NCI-H226 (cell line): ENCODE measurements at regions not wholly inside any gene's neighbourhood (a gene's known extent, or its start where the extent isn't known, plus 50 kb on each side); places are given as distances from the start of the nearest gene placed in this dataset.

Source experiments
- DNase-seq: peaks from one replicate; pipeline ENCODE4 v3.0.0-alpha.2; 2015

DNA sequence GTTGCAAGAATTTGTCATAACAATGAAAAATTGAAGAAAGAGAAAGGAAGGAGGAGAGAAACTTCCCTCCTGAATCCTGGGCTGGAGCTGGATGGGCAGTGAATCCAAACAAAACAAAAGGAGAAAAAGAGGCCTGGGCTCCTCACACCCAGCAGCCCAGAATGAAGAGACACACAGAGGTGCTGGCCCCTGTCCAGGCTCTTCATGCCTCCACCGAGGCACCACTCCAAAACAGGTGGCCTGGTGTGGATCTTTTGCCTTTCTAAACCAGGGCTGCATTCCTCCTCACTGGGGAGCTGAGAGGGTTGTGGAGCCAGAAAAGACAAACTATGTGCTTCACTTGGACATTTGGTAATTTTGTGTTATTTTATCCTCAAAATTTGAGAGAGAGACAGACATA lies 76.0 kb downstream of the FAM124B start:
- no peak for DNase-seq

DNA sequence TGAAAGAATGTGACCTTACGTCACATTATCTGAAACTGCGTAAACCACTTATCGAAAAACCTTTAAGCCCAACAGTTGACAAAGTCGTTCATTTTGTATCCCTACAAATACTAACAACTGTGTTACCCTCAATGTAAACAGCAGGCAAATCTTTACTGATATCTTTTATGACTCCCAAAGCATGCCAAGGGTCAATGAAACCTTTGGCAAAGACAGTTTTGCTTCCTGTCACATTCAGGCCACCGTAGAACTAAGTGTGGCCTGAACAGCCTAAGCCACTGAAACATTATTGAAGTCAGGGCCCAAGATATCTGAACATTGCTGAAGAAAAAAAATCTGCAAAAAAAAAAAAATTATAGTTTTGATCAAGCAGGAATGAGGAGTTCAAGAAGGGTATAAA lies 77.3 kb downstream of the FAM124B start:
- no peak for DNase-seq

DNA sequence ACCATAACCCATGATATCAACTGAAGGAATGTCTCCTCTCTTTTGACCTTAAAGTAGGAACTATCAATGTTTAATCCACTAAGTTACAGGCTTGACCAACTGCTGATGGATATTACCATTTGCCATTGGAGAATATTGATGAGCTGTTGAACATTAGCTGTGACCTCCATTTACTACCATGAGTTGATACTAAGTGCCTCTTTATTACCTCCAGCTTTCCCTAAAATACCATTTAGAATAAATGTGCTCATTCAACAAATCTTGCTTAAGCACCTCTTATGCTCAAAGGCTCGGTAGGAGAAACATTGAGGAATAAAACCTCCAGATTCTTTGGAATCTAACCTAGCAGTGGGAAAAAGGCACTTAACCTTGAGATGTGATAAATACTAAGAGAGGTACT lies 81.2 kb downstream of the FAM124B start:
- no peak for DNase-seq

DNA sequence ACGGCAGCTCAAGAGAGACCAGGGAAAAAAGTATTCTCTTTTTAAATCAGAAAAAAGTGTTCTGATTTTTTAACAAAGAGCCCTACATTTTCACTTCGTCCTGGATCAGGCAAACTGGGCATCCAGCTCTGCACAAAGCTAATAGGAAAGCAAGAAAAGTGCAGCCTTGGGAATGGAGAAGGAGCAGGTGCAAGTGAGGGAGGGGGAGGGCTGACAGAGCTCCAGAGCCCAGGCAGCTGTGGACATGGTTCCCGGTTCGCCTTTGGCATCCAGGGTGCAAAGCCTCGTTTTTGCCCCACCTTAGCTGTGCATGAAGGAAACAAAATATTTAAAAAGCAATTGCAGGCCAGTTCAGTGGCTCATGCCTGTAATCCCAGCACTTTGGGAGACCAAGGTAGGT lies 82.2 kb downstream of the FAM124B start:
- DNase-seq, result no peak

DNA sequence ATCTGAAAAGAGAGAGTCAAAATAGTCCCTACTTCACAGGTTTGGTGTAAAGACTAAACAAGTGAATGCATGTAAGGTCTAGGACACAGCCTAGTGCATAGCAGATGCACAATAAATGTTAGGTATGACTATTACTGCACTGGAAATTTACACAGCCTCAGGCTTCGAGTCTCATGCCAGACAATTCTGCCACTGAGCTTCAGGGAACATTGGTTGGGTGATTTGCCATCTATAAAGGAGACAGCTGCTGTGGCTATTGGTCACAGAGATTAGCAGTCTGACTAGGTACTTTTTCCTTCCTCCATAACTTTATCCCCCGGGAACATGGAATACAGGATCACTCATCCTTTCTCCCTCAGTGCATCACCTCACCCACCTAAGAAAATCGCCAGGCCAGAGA lies 89.2 kb downstream of the FAM124B start:
- DNase-seq, result no peak

DNA sequence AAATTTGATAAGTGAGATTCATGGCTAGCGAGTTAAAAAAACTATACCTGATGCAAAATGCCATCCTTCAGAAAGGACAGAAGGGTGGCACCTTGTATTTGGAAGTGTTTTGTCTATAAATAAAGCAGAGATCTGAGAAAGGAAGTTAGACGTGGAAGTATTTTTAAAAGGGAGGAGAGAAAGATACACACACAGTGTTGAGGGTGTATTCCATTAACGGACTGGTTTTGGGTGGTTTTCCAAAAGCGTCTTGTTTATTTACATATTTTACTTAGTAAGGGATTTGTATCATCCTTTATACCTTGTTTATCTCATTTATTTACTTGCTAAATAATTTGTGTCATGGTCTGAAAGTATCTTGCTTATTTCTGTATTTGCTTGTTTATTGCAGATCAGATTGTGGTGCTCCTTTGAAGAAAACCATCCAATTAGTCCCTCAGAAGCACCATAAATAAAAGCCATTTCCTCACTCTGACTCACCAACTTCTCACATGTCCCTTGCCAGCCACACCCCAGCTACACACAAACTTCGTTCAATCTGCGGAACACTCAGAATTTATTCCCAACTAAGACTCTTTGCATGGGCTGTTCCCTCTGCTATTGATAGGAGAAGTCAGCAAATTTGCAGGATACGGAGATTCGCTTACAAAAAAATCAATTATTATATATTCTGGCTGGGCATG lies 90.8 kb downstream of the FAM124B start:
- no peak for DNase-seq

DNA sequence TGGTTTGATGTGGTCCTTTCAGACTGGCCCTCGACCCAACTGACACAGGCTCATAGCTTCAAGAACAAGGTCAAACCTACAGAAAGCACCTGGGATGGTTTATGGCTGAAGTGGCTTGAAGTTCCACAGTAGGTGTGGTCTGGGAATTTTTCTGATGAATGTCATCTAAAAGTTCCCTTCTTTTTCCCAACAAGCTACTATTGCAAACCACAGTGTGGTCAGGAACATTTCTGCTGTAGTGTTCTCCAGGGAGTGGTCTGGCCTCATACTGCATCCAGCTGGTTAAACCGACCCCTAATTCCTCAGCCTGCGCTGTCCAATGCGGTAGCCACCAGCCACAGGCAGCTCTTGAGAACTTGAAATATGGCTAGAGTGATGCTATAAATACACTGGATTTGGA lies 92.7 kb downstream of the FAM124B start:
- no peak for DNase-seq

DNA sequence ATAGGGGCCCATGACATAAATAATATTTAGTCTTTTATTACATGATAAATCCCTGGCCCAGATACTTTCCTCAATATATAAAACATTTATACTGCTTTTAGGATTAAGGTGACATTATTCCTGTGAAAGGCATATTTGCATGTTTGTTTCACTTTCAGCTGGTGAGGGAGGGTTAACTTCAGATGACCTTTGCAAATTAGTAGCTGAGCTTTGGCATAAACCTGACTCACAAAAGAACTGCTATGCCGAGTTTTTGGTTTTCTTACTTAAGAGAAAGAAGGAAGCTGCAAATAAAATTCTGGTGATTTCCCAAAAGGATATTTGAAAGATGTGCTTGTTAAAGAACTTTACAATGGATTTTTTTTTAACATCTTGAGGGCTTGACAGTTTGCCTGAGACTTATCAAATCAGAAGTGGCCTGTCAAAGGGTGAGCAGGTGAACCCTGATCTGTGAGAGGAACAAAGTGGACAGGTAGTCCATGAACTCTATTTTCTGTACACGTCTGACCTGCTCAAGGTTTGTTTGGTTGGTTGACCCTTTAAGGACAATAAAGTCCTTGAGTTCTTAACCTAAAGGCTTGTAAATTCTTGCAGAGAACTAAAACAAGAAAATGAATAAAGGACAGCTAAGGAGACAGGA lies 93.5 kb downstream of the FAM124B start:
- no peak for DNase-seq

DNA sequence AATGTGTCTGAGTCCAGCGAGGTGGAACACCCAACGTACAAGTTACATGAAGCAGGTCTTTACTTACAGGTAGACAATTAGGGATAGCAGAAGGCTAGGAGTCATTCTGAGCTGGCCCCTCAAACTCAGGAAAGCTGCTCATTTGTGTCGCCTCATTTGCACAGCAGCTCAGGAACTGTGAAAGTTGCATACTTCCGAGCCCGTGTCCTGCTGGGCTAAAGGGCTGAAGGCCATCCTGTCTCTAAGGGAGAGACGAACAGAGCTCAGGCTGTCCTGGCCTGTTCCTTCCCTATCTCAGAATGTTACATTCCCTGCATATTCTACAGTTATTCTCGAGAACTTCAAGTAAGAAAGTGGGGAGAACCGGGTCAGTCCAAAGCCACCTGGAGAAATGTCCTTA lies 99.0 kb downstream of the FAM124B start:
- no peak for DNase-seq

DNA sequence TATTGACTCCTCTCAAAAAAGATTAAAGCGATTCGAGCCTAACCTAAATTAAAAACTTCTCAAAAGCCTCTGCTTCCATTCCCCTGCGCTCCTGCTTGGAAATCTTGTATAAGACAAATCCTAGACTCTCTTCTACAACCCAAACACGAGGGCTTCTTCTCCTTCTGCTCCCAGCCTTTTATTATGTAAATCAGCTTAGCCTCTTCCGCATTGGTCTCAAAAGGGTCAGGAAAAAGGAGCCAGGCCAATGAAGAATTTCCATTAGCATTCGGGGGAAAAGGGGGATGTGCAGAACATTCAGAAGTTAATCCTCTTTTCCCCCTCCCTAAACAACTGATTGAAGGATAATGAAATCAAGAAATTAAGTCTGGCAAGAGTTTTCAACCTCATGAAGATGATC lies 107.9 kb downstream of the FAM124B start:
- DNase-seq, result no peak

DNA sequence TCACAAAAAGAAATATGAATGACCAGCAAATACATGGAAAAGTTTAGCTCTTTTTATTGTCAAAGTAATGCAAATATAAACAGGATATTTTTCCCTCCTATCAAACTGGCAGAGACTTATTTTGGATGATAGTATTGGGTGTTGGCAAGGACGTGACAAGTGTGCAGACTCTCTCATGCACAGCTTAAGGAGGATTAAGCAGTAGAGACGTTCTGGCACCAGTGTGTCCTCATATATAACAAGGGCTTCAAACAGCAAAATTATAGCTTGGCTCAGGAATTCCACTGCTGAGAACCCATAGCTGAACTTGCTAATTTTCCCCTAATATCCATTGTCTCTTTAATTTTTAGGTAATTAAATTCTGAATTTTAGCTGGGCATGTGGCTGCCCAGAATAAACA lies 114.4 kb downstream of the FAM124B start:
- no peak for DNase-seq

DNA sequence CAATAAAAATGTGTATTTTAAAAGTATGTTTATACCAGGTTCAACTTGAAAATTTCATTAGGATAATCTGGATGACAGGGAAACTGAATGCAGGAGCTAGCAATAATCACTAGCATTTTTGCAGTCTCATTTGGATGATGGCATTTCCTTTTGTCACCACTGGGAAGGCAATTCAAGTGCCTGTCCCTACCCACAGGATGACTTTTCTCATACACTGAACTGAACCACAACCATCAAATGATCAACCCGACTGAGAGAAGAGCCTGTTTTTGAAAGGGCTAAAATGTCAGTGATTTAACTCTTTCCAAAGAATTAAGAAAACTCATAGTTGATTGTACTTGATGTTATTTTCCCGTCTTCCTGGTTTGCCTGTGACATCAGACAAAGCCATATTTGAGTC lies 115.0 kb downstream of the FAM124B start:
- no peak for DNase-seq

DNA sequence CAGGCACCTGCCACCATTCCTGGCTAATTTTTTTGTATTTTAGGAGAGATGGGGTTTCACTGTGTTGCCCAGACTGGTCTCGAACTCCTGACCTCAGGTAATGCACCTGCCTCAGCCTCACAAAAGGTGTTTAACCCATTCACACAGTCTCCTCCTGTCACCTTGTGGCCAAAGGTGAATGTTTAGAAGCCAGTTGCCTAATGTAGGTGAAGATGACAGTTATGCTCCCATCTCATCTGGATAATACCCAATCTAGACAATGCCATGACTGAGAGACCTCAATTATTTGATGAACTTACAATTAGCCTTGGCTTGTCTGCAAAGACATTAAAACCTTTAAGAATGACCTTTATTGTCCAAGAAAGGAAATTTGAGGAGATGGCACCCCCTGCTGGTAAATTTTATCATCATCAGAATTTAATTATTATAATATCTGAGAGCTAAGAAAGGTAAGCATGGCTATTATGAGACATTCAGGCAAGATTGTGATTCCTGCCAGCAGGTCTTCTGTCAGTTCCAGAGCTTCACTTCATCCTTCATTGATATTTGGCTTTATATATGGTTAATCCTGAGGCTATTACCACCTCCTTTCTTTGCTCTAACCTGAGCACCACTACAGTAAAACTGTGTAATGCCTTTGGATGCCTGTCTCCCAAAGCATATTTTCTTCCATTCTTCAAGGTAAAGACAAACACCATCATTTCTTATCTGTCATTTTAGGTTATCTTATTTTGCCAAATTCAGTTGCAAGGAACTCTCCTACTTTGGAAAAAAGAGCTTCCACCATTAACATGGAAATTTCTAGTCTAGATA lies 117.6 kb downstream of the FAM124B start:
- peak; percentile 6 for DNase-seq

DNA sequence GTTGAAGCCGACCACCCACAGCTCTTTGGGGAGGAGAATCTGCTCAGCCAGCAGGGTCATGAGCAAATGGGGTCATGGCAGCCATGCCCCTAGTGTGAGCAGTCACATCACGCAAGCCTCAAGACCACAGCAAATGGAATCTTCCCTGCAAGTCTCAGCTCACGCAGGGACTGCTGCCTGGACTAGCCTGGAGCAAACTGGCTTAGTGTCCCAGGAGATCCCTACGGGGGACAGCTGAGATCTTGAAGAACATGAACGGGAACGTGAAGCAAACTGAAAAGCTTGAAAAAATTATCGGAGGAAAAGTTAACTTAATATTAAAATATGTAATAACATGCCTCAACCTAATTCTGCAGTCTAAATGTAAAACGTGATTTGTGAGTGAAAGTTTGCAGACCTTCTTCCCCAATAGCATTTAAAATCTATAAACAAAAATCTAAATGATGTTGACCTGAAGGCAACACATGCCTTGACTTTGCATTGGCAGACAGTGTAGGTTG lies 118.4 kb downstream of the FAM124B start:
- DNase-seq, result no peak

DNA sequence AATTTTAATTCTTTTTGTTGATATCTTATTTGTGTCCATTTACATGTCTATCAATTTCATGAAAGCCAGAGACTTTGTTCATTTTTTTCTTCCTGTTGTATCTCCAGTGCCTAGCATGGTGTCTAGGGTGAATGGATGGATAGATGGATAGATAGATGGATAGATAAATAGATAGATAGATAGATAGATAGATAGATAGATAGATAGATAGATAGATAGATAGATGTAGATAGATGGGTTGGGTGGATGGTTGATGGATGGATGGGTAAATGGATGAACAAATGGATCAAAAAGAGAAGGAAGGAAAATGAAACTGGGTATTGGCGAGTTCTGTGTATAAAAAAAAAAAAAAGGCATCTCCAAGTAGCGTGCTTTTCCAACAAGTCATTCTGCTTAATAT lies 120.5 kb downstream of the FAM124B start:
- DNase-seq, result no peak

DNA sequence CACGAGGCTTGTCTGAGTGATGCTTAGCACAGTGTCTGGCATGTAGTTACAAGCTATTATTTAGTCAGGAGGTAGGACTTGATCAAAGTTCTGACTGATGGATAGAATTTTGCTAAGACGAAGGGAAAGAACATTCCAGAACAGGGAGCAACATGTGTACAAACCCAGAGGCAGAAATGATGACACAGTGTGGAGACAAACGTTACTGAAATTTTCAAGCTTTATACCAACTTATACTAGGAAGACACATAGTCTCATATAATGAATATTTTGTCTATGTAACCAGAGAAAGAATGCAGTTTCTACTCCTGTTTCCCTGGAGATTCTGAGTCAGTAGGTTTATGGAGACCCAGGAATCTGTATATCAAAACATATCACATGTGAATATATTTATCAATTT lies 123.4 kb downstream of the FAM124B start:
- DNase-seq, result no peak

DNA sequence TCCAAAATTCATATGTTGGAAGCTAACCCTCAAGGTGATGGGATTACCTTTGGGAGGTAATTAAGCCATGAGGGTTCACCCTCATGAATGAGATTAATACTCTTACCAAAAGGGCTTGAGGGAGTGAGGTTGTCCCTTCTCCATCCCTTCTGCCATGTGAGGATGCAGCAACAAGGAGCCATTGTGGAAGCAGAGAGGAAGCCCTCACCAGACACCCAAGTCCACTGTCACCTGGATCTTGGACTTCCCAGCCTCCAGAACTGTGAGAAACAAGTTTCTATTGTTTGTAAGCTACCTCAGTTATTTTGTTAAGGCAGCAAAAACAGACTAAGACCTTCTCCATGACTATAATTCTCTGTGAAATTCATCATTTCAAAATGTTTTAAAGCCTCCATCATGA lies 125.7 kb downstream of the FAM124B start:
- DNase-seq, result no peak

DNA sequence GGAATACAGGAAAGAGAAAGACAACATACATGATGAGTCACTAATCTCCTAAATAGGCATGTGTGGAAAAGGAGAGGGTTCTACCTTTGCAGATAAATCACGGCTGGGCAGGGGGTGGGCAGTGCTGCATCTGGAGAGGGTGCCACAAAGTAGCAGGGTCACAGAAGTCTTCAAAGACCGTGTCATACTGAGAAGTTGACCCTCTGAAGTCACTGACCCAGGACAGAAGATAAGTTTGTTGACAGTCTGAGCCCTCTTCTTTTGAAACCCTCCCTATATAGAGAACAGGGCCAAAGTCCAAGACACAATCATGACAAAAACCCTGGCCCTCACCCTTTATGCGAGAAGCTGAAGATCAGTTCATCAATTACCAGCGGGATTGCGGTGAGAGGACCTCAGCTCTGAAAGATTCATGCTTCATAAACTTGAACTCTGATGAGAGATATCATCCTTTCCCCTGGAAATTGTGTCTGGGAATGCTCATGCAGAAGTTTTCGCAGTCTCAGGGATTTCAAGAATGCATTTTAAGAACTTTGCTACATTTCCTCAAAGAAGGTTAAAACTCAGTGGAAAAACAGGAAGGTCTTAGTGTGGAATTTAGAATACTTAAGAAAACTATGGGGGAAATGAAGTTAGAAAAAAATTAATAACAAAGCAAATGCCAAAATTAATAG lies 129.5 kb downstream of the FAM124B start:
- DNase-seq, result no peak

DNA sequence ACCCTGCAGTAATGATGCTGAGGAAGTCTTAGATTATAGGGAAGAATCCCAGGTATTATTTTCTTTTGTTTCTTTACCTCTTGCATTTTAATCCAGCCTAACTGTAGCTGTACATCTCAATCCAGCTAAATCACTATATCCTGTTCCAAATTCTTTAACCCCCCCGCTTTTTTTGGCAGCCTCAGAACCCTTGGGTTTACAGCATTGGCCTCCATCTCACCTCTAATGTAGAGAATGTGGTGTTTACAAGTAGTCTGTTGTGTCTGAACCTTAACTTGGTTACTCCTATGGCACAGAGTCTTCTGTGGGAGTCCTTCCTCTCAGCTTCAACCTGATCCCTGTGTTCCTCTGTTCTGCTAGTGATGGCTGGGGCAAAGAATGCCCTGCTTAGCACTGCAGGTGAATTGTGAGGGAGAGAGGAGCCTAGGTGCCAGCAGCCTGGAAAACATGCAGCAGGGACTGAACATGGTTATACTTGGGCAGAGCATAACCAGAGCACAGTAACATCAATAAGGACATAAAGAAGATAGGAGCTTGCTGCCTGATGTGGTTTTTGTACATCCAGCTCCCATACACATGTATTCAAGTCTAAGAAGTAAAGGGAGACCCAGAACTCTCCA lies 130.2 kb downstream of the FAM124B start:
- DNase-seq, result no peak

DNA sequence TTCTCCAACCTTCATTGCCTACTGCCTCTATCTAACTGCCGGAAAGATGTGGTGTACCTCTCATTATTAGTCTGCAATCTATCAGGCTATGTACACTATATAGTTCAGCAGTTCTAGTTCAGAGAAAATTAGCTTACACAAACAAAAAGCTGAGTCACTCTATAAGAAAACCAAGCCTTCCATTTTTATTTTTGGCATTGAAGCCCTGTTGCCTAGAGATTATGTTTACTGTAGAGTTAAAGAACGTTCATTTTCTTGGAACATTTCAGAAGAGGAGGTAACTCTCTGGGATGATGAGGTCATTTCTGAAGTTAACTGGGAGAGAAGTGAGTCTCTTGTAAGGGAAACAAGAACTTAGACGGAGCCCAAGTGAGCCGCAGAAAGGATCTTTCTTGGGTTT lies 133.5 kb downstream of the FAM124B start:
- peak; percentile 78 for DNase-seq

DNA sequence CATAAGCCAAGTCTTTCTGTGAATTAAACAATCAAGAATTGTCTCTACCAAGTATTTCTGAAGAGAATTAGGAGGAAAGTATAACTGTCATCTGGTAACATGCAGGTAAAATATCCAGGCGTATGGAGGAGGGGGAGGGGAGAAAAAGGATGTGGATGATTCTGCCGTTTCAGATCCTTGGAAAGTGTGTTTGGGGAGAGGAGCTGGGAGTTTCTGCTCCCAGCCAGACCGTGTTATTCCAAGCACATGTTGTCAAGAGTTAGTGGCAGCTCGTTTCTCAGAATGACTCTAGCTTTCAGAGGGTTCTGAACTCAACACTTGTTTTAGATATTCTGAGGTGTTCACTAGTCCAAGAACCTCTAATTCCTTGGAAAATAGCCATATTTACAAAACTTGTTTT lies 137.6 kb downstream of the FAM124B start:
- no peak for DNase-seq

DNA sequence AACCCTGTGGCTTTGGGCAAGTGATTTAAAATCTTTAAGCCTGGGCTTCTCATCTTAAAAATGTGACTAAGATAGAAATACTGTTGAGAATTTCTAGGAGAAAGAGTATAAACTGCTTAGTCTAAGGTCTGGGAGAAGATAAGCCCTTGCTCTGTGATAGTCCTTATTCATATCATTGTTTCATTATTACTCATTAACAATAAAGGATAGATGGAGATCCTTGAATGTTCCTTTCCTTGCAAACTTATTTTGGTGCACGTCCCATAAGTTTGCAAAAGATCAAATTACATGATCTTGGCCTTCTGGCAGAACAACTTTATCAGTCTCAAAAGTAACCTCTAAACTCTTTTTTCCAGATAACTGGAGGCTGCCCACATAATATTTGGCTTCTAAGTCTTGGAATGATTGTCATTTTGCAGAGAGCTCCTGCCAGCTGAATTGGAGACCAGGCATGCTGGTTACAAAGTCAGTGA lies 138.3 kb downstream of the FAM124B start:
- DNase-seq, result peak; percentile 73

DNA sequence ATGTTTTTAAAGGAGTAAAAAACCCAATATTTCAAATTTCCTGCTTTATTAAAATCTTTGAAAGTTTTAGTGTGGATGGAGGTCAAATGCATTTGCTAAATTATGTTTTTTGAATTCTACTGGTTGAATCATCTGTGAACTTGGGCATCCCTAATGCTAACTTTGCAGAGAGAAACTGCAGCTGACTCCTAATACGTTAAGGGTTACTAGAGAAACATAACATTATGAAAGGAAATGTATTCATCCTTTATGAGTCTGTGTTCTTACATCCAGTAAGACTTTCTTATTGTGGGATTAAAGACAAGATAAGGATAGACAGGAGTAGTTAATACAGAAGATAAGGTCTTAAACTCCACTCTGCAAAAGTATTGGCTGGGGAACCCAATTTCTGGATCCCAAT lies 140.6 kb downstream of the FAM124B start:
- peak; percentile 39 for DNase-seq
